ENCODE measurements at regions not wholly inside any gene's neighbourhood (a gene's known extent, or its start where the extent isn't known, plus 50 kb on each side); places are given as distances from the start of the nearest gene placed in this dataset.

GRCh38 chr3:166211451-166211850 is 374.2 kb upstream of the BCHE start:
- no TSS peak for BruUV-seq (replicated peaks)
- H3K9me1 ChIP-seq (ENCODE audit: insufficient read depth, low read length) = no peaks in the 10 kb centered on the region
- no peak overlapping the region for H3K4ac ChIP-seq (ENCODE audit: low read depth, low read length)
- no peaks in the 10 kb centered on the region for H3K79me1 ChIP-seq (ENCODE audit: low read depth in 1 of 2, low read length in 2 of 2)
- dilution Hi-C loops (cut with HindIII; ENCODE audit: low sequenced_read_pairs, unreplicated experiment) = no loop called here
- in situ Hi-C loops (cut with MboI; ENCODE audit: low sequenced_read_pairs) = no loop called here
- no peak for TF ChIP-seq MAFK (IDR thresholded peaks at IDR 0.05; ENCODE audit: low read depth, low read length)
- no peak for TF ChIP-seq RAD21 (IDR thresholded peaks at IDR 0.05; ENCODE audit: low read length)
- no peak for TF ChIP-seq CEBPB (IDR thresholded peaks at IDR 0.05; ENCODE audit: low read depth, low read length)
- TF ChIP-seq, protein P1, sequence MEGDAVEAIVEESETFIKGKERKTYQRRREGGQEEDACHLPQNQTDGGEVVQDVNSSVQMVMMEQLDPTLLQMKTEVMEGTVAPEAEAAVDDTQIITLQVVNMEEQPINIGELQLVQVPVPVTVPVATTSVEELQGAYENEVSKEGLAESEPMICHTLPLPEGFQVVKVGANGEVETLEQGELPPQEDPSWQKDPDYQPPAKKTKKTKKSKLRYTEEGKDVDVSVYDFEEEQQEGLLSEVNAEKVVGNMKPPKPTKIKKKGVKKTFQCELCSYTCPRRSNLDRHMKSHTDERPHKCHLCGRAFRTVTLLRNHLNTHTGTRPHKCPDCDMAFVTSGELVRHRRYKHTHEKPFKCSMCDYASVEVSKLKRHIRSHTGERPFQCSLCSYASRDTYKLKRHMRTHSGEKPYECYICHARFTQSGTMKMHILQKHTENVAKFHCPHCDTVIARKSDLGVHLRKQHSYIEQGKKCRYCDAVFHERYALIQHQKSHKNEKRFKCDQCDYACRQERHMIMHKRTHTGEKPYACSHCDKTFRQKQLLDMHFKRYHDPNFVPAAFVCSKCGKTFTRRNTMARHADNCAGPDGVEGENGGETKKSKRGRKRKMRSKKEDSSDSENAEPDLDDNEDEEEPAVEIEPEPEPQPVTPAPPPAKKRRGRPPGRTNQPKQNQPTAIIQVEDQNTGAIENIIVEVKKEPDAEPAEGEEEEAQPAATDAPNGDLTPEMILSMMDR (conservative IDR thresholded peaks at IDR 0.05; ENCODE audit: low read depth, low read length) = no peak
- TF ChIP-seq RFX5 (IDR thresholded peaks at IDR 0.05; ENCODE audit: low read depth, low read length) = no peak
- TF ChIP-seq RCOR1 (IDR thresholded peaks at IDR 0.05; ENCODE audit: insufficient replicate concordance, low read length) = no peak
- no peak for TF ChIP-seq SMC3 (IDR thresholded peaks at IDR 0.05; ENCODE audit: low read depth, low read length)
- TF ChIP-seq NFE2L2 (IDR thresholded peaks at IDR 0.05; ENCODE audit: low read depth, low read length) = no peak
- no peak for TF ChIP-seq FOS (IDR thresholded peaks at IDR 0.05; ENCODE audit: low read depth, low read length)
- no peak for TF ChIP-seq POLR2A (IDR thresholded peaks at IDR 0.05; ENCODE audit: low read depth, low read length)
- no peak for TF ChIP-seq MAZ (IDR thresholded peaks at IDR 0.05; ENCODE audit: borderline replicate concordance, low read depth, low read length)
- TF ChIP-seq BHLHE40 (IDR thresholded peaks at IDR 0.05; ENCODE audit: low read depth, low read length) = no peak
- TF ChIP-seq, protein P2, sequence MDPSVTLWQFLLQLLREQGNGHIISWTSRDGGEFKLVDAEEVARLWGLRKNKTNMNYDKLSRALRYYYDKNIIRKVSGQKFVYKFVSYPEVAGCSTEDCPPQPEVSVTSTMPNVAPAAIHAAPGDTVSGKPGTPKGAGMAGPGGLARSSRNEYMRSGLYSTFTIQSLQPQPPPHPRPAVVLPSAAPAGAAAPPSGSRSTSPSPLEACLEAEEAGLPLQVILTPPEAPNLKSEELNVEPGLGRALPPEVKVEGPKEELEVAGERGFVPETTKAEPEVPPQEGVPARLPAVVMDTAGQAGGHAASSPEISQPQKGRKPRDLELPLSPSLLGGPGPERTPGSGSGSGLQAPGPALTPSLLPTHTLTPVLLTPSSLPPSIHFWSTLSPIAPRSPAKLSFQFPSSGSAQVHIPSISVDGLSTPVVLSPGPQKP (IDR thresholded peaks at IDR 0.05; ENCODE audit: borderline replicate concordance, low read depth, low read length) = no peak
- no peak for TF ChIP-seq USF2 (IDR thresholded peaks at IDR 0.05; ENCODE audit: low read depth, low read length)
- no peak for TF ChIP-seq MXI1 (IDR thresholded peaks at IDR 0.05; ENCODE audit: borderline replicate concordance, low read depth, low read length)
- TF ChIP-seq CHD1 (IDR thresholded peaks at IDR 0.05; ENCODE audit: low read depth, low read length) = no peak
- H4K20me1 ChIP-seq (ENCODE audit: insufficient read depth, low read length) = no peaks in the 10 kb centered on the region
- H3K9me3 ChIP-seq (ENCODE audit: control insufficient read depth, insufficient read depth, low read length) = peaks cover 1% of the 10 kb centered on the region; the same call in 1 of the 2 replicates
- no peak overlapping the region for H3K14ac ChIP-seq (replicated peaks; ENCODE audit: low read depth, low read length)
- WGBS, 2 experiments (ENCODE audit: extremely low coverage in 2 of 2, insufficient read length in 1 of 2) = no CpG with 5 or more reads among the region's 4 CpGs
- no peak overlapping the region for H3K18ac ChIP-seq (ENCODE audit: low read depth, low read length)
- H3K23ac ChIP-seq (ENCODE audit: low read depth, low read length) = no peak overlapping the region
- H3K36me3 ChIP-seq (ENCODE audit: control insufficient read depth, insufficient read depth, low read length) = no peaks in the 10 kb centered on the region
- H2BK20ac ChIP-seq (ENCODE audit: low read depth, low read length) = no peak overlapping the region
- no peak overlapping the region for H2BK120ac ChIP-seq (ENCODE audit: low read depth, low read length)
- no peak overlapping the region for H3K4me2 ChIP-seq (ENCODE audit: low read depth, low read length)
- H2AFZ ChIP-seq (replicated peaks; ENCODE audit: low read length, poor library complexity) = no peak overlapping the region
- H4K91ac ChIP-seq (ENCODE audit: insufficient read depth, low read depth, low read length) = no peak overlapping the region
- no peaks in the 10 kb centered on the region for H3K27me3 ChIP-seq (ENCODE audit: control insufficient read depth, insufficient read depth, low read length)
- H3K4me1 ChIP-seq (ENCODE audit: control insufficient read depth, insufficient read depth, low read length) = no peaks in the 10 kb centered on the region
- POLR2A ChIA-PET (ENCODE audit: unreplicated experiment) = no interaction called here
- no peak overlapping the region for H3K9ac ChIP-seq (ENCODE audit: low read depth, low read length)
- H2BK5ac ChIP-seq (ENCODE audit: low read depth, low read length, poor library complexity, severe bottlenecking) = no peak overlapping the region
- no peak overlapping the region for H4K5ac ChIP-seq (ENCODE audit: low read depth, low read length)
- no peak overlapping the region for H4K8ac ChIP-seq (ENCODE audit: low read depth in 2 of 2, low read length in 2 of 2)
- H3K56ac ChIP-seq (ENCODE audit: extremely low read depth, insufficient read depth, low read length) = no peak overlapping the region
- no peak overlapping the region for H2AK5ac ChIP-seq (ENCODE audit: low read depth, low read length)
- CTCF ChIA-PET = no interaction called here
- H2BK15ac ChIP-seq (ENCODE audit: low read depth, low read length) = no peak overlapping the region
- DNase-seq (no peak), ATAC-seq (ENCODE audit: low read depth) (no peak)
- intact Hi-C loops (cut with micrococcal nuclease) = no loop called here
- H3K27ac ChIP-seq (ENCODE audit: insufficient read depth, low read length) = no peak overlapping the region
- no peak overlapping the region for H2AK9ac ChIP-seq (replicated peaks; ENCODE audit: low read depth, low read length, poor library complexity)
- no peak overlapping the region for H3K4me3 ChIP-seq (ENCODE audit: insufficient read depth, low read depth, low read length)

Measured in IMR-90 (cell line).